HepG2 (cell line): ENCODE measurements at regions not wholly inside any gene's neighbourhood (a gene's known extent, or its start where the extent isn't known, plus 50 kb on each side); places are given as distances from the start of the nearest gene placed in this dataset.

Source experiments
- ARID2 ChIP-seq: sonication (generic); formaldehyde crosslinking; IDR thresholded peaks from 2 replicates; pipeline ENCODE4 v1.8.1; 2022; ENCODE audit warnings: mild to moderate bottlenecking, missing genetic modification reagents, borderline replicate concordance
- BHLHE40 ChIP-seq: IDR thresholded peaks from 2 replicates; pipeline ENCODE4 v1.6.1; 2011; ENCODE audit warnings: low read length, improper control_type of control experiment
- CBX1 ChIP-seq: IDR thresholded peaks from one replicate; pipeline ENCODE4 v1.6.1; 2016; ENCODE audit warnings: antibody characterized with exemption, low read depth
- CTCF ChIP-seq: sonication (generic); formaldehyde crosslinking; IDR thresholded peaks from 2 replicates; pipeline ENCODE4 v1.5.0; 2020; ENCODE audit warnings: mild to moderate bottlenecking, missing genetic modification reagents, moderate library complexity
- GATAD2A ChIP-seq: IDR thresholded peaks from 2 replicates; pipeline ENCODE4 v1.6.1; 2016
- GFI1 ChIP-seq: sonication (generic); formaldehyde crosslinking; IDR thresholded peaks from 2 replicates; pipeline ENCODE4 v1.5.0; 2020; ENCODE audit warnings: missing genetic modification reagents, mild to moderate bottlenecking, borderline replicate concordance
- HOXD1 ChIP-seq: sonication (generic); formaldehyde crosslinking; IDR thresholded peaks from 2 replicates; pipeline ENCODE4 v1.5.0; 2020; ENCODE audit warnings: missing genetic modification reagents
- KAT8 ChIP-seq: IDR thresholded peaks from 2 replicates; pipeline ENCODE4 v1.6.1; 2016; ENCODE audit warnings: missing genetic modification reagents, missing compliant biosample characterization
- KDM2A ChIP-seq: sonication (generic); formaldehyde crosslinking; IDR thresholded peaks from 2 replicates; pipeline ENCODE4 v1.4.0; 2020; ENCODE audit warnings: low read depth, missing genetic modification reagents, borderline replicate concordance
- KDM3A ChIP-seq: IDR thresholded peaks from 2 replicates; pipeline ENCODE4 v1.6.1; 2018; ENCODE audit warnings: low read depth, missing compliant biosample characterization
- MEIS1 ChIP-seq: sonication (generic); formaldehyde crosslinking; IDR thresholded peaks from 2 replicates; pipeline ENCODE4 v1.9.0; 2021; ENCODE audit warnings: mild to moderate bottlenecking, missing genetic modification reagents, moderate library complexity, borderline replicate concordance
- NFE2 ChIP-seq: sonication (generic); formaldehyde crosslinking; IDR thresholded peaks from 2 replicates; pipeline ENCODE4 v1.4.0; 2020; ENCODE audit warnings: missing genetic modification reagents
- PBX2 ChIP-seq: IDR thresholded peaks from 2 replicates; pipeline ENCODE4 v1.6.1; 2016; ENCODE audit warnings: control low read depth
- RAD21 ChIP-seq: fragments of 450-650 bp; formaldehyde crosslinking; IDR thresholded peaks from 2 replicates; pipeline ENCODE4 v1.5.0; 2020; ENCODE audit warnings: mild to moderate bottlenecking
- RXRB ChIP-seq: IDR thresholded peaks from 2 replicates; pipeline ENCODE4 v1.6.1; 2016; ENCODE audit warnings: borderline replicate concordance, missing genetic modification reagents, missing compliant biosample characterization
- SALL1 ChIP-seq: sonication (generic); formaldehyde crosslinking; IDR thresholded peaks from 2 replicates; pipeline ENCODE4 v1.8.0; 2022; ENCODE audit warnings: mild to moderate bottlenecking, missing genetic modification reagents
- SMAD1 ChIP-seq: sonication (generic); formaldehyde crosslinking; IDR thresholded peaks from 2 replicates; pipeline ENCODE4 v1.4.0; 2020; ENCODE audit warnings: missing genetic modification reagents, low read depth, mild to moderate bottlenecking, borderline replicate concordance
- SMC3 ChIP-seq: IDR thresholded peaks from 2 replicates; pipeline ENCODE4 v1.6.1; 2011; ENCODE audit warnings: low read length, improper control_type of control experiment
- STAG1 ChIP-seq: sonication (generic); formaldehyde crosslinking; IDR thresholded peaks from 2 replicates; pipeline ENCODE4 v1.4.0; 2020; ENCODE audit warnings: missing genetic modification reagents
- TARDBP ChIP-seq: sonication (generic); formaldehyde crosslinking; IDR thresholded peaks from 2 replicates; pipeline ENCODE4 v1.8.0; 2022; ENCODE audit warnings: mild to moderate bottlenecking, missing genetic modification reagents
- TP53 ChIP-seq: sonication (generic); formaldehyde crosslinking; conservative IDR thresholded peaks from 2 replicates; pipeline ENCODE4 v1.4.0; 2020; ENCODE audit warnings: missing genetic modification reagents
- ZGPAT ChIP-seq: IDR thresholded peaks from 2 replicates; pipeline ENCODE4 v1.6.1; 2016; ENCODE audit warnings: mild to moderate bottlenecking
- ZNF12 ChIP-seq: sonication (generic); formaldehyde crosslinking; IDR thresholded peaks from 2 replicates; pipeline ENCODE4 v1.5.0; 2020; ENCODE audit warnings: missing genetic modification reagents
- ZNF446 ChIP-seq: sonication (generic); formaldehyde crosslinking; IDR thresholded peaks from 2 replicates; pipeline ENCODE4 v1.5.0; 2020; ENCODE audit warnings: mild to moderate bottlenecking, missing genetic modification reagents
- ZNF530 ChIP-seq: sonication (generic); formaldehyde crosslinking; IDR thresholded peaks from 2 replicates; pipeline ENCODE4 v1.5.0; 2020; ENCODE audit warnings: low read depth, mild to moderate bottlenecking, missing genetic modification reagents
- ZNF552 ChIP-seq: sonication (generic); formaldehyde crosslinking; IDR thresholded peaks from 2 replicates; pipeline ENCODE4 v1.9.0; 2022; ENCODE audit warnings: missing genetic modification reagents, mild to moderate bottlenecking, borderline replicate concordance
- ZNF652 ChIP-seq: IDR thresholded peaks from 2 replicates; pipeline ENCODE4 v1.6.1; 2016; ENCODE audit warnings: low read depth, borderline replicate concordance
- ZNF660 ChIP-seq: sonication (generic); formaldehyde crosslinking; IDR thresholded peaks from 2 replicates; pipeline ENCODE4 v1.5.1; 2020; ENCODE audit warnings: mild to moderate bottlenecking, low read depth, missing genetic modification reagents, borderline replicate concordance
- ZNF749 ChIP-seq: sonication (generic); formaldehyde crosslinking; IDR thresholded peaks from 2 replicates; pipeline ENCODE4 v1.8.0; 2022; ENCODE audit warnings: mild to moderate bottlenecking, missing genetic modification reagents, moderate library complexity, borderline replicate concordance

GRCh38 chr13:39942552-39943273 is 287.3 kb downstream of the COG6 start (continued):
- TF ChIP-seq ZGPAT (no peak), ZNF530 (no peak), SALL1 (CRISPR knock-in tag) (peak; percentile 41; the same call in 1 of the 2 replicates), SMAD1 (CRISPR knock-in tag) (0 out of 2 replicates have a peak, but pooled peaks have one; percentile 30), ZNF552 (CRISPR knock-in tag) (no peak), RXRB (CRISPR knock-in tag) (peak; percentile 13; the same call in 1 of the 2 replicates), GFI1 (CRISPR knock-in tag) (no peak), ZNF660 (CRISPR knock-in tag) (no peak), ZNF12 (CRISPR knock-in tag) (no peak), MEIS1 (CRISPR knock-in tag) (0 out of 2 replicates have a peak, but pooled peaks have one; percentile 37), STAG1 (CRISPR knock-in tag) (peak; percentile 83), KDM3A (CRISPR knock-in tag) (no peak), BHLHE40 (no peak), CTCF (CRISPR knock-in tag) (peak; percentile 91), HOXD1 (CRISPR knock-in tag) (no peak), TARDBP (no peak), NFE2 (CRISPR knock-in tag) (no peak), RAD21 (CRISPR knock-in tag) (peak; percentile 79), CBX1 (no peak), PBX2 (CRISPR knock-in tag) (no peak), TP53 (CRISPR knock-in tag) (no peak), ZNF652 (no peak), GATAD2A (CRISPR knock-in tag) (0 out of 2 replicates have a peak, but pooled peaks have one; percentile 20), ARID2 (CRISPR knock-in tag) (no peak), KDM2A (peak; percentile 47; the same call in 1 of the 2 replicates), ZNF446 (CRISPR knock-in tag) (no peak), SMC3 (peak; percentile 87), KAT8 (CRISPR knock-in tag) (no peak), ZNF749 (CRISPR knock-in tag) (no peak)
